Limb (tissue), 2 donors: ENCODE measurements at regions not wholly inside any gene's neighbourhood (a gene's known extent, or its start where the extent isn't known, plus 50 kb on each side); places are given as distances from the start of the nearest gene placed in this dataset.
"Not testable (repeated sequence)": the region's sequence is repeated elsewhere in the genome, so short reads cannot be mapped to it uniquely, and the experiment has no call there.

ENCODE experiments used
- DNase-seq, 2 donors: peaks; one replicate each; pipeline ENCODE4 v3.0.0-alpha.2; 2016; ENCODE audit errors: extremely low spot score in 2 of 2

DNA sequence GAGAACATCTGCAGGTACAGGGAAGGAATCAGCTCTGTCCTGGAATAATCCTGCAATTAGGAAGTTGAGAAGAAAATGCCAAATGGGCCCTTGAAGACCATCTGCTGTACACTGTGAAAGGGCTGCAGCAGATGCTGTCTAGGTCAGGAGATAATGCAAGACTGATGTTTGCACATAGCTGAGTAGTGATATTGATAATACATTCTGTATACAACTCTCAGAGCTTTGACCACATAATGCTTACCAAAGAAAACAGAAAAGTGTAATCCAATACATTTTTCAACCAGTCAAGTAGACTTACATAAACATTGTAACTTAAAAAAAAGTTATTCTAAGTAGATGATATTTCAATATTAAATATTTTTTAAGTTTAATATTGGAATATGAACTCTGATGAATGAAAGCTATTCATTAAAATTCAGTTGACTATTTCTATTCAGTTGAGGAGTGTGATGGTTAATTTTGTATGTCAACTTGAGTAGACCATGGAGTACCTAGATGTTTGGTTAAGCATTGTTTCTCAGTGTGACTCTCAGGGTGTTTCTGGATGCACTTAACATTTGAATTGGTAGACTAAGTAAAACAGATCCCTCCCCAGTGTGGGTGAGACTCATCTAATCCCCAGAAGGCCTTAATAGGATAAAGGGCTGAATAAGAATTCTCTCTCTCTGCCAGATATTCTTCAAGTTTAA, 380.1 kb upstream of the PRR16 start:
- DNase-seq: no peak

DNA sequence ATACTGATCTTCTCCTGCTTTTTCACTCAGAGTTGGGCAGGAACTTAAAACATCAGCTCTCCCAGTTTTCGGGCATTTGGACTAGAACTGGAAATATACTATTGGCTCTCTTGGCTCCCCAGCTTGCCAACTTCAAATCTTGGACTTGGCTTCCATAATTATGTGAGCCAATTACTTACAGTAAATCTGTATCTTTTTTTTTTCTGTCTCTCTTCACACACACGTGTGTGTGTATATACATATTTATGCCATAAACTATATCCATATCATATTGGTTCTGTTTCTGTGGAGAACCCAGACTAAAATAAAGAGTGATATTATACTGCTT, 379.6 kb upstream of the PRR16 start:
- no peak for DNase-seq

- DNase-seq: no peak
These were observed 378.0 kb upstream of the PRR16 start for GRCh38 chr5:120086081-120086480.

- DNase-seq: no peak
These were observed 375.7 kb upstream of the PRR16 start for GRCh38 chr5:120088412-120088811.

DNA sequence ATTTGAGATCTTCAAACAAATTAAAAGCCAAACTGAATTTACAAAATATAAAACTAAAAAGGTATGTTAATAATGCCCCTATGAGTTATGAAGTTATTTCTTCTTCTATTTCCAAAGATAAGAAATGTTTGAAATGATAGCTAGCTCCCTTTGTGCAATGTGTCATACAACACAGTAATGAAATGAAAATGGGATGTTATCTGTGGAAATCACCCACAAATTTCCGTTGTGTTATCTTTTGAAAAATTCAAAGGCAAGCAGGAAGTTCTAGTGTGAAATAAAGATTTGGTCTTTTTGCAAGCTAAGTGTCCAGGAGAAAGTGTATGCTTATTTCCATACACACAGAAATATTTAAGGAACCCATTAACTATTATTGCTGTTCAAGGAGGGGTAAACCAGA, 375.3 kb upstream of the PRR16 start:
- no peak for DNase-seq

- DNase-seq: no peak
These were observed 372.6 kb upstream of the PRR16 start for GRCh38 chr5:120091376-120091948.

DNA sequence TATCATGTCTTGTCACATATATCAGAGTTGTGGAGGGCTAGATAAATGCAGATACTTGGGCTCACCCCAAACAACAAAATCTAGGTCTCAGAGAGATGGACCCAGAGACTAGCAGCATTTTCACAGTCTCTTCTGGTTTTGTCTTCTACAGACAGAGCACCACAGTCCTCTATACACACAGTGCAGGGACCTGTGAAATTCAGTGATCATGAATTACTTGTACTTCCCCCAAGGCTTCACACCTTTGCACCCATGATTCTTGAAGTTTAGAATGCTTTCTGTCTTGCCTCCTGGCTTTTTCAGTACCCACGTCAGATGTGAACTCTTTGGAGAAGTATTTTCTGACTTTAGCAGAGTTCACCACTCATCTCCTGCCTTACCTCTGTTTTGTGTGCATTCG, 371.5 kb upstream of the PRR16 start:
- DNase-seq: no peak

GRCh38 chr5:120093178-120093577, 370.9 kb upstream of the PRR16 start:
- no peak for DNase-seq

GRCh38 chr5:120096413-120096812, 367.7 kb upstream of the PRR16 start:
- DNase-seq: no peak

DNA sequence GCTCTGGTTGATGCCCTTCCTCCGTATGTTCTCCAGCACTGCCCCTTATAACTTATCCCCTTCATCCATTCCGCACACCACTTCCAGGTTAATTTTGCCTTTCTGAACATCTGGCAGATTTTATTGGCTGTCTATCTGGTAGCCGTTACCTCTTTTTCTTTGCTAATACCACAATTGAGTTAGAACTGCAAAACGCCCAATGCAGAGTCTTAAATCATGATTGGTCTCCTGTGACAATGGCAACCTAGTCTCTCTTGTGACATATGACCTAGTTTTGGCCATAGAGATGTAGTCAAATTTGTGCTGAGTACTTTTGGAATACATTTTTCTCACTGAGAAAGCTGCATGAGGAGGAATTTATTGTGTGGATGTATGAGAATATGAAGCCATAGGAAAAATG, 365.7 kb upstream of the PRR16 start:
- no peak for DNase-seq

DNA sequence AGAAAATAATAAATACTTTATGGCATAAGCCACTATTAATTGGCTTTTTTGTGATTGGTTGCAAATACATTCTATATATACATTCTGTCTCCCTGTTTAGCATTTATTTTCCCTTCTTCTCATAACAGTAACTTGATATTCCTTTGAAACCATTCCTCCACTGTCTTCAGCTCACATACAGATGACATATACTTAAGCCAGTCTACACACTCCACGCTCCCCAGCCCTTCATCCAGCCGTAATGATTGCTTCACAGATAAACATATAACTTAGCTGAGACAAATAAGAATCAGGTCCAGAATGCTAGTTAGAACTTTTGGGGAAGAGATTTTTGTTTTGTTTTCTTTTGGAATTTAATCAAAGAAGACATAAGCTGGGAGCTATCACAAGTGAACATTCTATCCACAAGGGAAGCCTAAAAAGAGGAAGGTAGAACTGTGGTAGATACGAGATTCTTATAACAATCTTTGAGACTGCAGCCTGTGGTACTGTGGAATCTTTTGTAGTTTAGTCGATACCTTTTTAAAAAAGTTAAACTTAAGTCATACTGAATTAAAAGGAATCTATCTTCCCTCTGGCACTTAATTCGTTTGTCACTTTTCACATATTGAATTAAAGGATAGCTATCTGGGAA, 365.1 kb upstream of the PRR16 start:
- DNase-seq: no peak

GRCh38 chr5:120101771-120102170, 362.3 kb upstream of the PRR16 start:
- no peak for DNase-seq

DNA sequence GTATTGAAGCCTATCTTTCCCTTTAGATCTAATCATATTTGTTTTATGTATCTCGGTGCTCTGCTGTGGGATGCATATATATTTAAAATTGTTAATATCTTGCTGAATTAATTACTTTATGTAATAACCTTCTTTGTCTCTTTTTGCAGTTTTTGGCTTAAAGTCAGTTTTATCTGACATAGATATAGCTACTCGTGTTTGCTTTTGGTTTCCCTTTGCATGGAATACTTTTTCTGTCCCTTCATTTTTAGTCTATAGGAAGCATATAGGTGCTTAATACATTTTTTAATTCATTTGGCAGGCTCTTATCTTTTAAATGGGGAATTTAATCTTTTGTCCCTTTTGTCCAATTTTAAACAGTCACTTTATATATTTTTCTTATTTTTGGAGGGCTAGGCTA, 360.6 kb upstream of the PRR16 start:
- DNase-seq: no peak

DNA sequence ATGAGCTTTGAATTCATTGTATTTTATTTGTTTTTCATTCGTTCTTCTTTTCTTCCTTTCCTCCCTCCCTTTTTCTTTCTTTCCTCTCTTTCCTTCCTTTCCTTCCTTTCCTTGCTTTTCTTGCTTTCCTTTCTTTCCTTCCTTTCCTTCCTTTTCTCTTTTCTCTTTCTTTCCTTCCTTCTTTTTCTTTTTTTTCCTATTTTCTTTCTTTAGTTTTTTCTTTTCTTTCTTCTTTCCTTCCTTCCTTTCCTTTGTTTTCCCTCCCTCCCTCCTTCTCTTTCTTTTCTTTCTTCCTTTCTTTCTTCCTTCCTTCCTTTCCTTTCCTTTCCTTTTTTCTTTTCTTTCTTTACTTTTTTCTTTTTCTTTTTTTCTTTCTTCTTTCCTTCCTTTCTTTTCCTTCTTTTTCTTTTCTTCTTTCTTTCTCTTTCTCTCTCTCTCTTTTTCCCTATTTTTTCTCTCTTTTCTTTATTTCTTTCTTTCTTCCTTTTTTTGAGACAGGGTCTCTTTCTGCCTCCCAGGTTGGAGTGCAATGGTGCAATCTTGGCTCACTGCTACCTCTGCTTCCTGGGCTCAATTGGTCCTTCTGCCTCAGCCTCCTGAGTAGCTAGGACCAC, 357.1 kb upstream of the PRR16 start:
- no peak for DNase-seq

- DNase-seq: no peak
These were observed 355.4 kb upstream of the PRR16 start for GRCh38 chr5:120108586-120109248.

- DNase-seq: no peak
These were observed 341.4 kb upstream of the PRR16 start for GRCh38 chr5:120122703-120123102.

GRCh38 chr5:120124031-120124430, 340.1 kb upstream of the PRR16 start:
- no peak for DNase-seq

DNA sequence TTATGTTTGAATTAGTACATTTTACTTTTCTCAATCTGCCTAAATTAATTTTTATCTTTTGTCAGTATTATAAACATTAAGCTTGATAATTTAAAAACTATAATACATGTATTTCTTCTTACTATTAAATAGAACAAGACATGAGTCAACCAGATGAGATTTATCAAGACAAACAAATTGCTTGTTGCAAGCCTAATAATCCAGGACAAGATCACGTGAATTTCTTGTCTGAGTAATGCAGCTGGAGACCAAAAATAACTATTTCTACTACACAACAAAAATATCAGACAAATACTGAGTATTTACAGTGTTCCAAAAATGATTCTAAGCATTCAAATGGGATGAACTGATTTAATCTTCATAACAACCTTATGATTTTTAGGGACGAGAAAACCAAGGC, 339.1 kb upstream of the PRR16 start:
- DNase-seq: no peak

GRCh38 chr5:120132347-120132746, 331.8 kb upstream of the PRR16 start:
- DNase-seq: not testable (repeated sequence)

- no peak for DNase-seq
These were observed 329.2 kb upstream of the PRR16 start for GRCh38 chr5:120134944-120135343.

DNA sequence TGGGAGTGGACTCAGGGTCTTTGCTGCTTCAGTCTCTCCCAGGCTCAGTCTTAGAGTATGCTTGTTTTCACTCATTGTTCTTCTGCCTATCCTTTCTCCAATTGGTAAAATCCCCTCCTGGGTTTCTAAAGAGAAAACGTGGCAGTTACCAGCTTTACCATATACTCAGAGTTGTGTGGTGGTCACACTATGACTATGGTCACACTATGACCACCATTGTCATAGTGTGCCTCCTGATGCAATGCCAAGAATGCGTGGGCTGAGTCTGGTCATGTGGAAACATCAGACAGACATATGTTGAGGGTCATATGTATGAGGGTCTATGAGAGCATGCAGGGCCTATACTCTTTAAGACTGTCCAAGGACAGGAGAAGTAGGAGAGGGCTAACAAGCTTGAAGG, 326.5 kb upstream of the PRR16 start:
- DNase-seq: no peak

DNA sequence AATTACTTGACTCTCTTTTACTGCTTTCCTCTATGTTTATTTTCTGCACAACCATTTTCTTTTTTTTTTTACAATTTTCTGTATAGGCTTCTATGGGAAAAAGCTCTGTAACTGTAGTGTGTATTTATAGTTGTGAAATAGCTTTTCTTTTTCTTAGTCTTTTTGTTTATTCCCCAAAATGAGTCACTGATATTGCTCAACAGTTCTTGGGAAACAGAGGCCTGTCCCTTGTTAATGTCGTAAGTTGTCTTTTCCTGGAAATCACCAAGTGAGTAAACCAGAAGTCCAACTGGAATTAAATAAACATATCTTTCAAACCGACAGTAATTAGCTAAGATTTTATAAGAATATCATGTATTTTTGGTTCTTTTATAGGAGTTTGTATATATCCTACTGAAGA, 325.1 kb upstream of the PRR16 start:
- no peak for DNase-seq
